Activated T-helper 17 cell treated with anti-CD3 and anti-CD28 coated beads, Interleukin-2, amount 50 U/mL, for 72 hours (primary cell): ENCODE measurements at regions not wholly inside any gene's neighbourhood (a gene's known extent, or its start where the extent isn't known, plus 50 kb on each side); places are given as distances from the start of the nearest gene placed in this dataset.

Experiments
- ATAC-seq: fragments of 150-1000 bp; cut with Tn5 transposase; replicated peaks from 2 replicates; pipeline ENCODE4 v1.10.0; 2021; ENCODE audit warnings: mild to moderate bottlenecking, moderate library complexity
- H3K27ac Mint-ChIP-seq: one replicate; pipeline ENCODE4 v1.8.0; 2022; ENCODE audit warnings: mixed read lengths
- H3K27me3 Mint-ChIP-seq: one replicate; pipeline ENCODE4 v1.8.0; 2022; ENCODE audit warnings: mixed read lengths
- H3K36me3 Mint-ChIP-seq: one replicate; pipeline ENCODE4 v1.8.0; 2022; ENCODE audit warnings: low read depth, mild to moderate bottlenecking, mixed read lengths
- H3K4me1 Mint-ChIP-seq: one replicate; pipeline ENCODE4 v1.8.0; 2022; ENCODE audit warnings: mixed read lengths
- H3K4me3 Mint-ChIP-seq: one replicate; pipeline ENCODE4 v1.8.0; 2022; ENCODE audit warnings: mild to moderate bottlenecking, mixed read lengths
- H3K9me3 Mint-ChIP-seq: one replicate; pipeline ENCODE4 v1.8.0; 2022; ENCODE audit warnings: mixed read lengths

GRCh38 chr3:151024339-151024738 lies 51.8 kb upstream of the CLRN1 start:
- no peak overlapping the region for H3K27ac Mint-ChIP-seq
- H3K36me3 Mint-ChIP-seq, result no peaks in the 10 kb centered on the region
- no peaks in the 10 kb centered on the region for H3K4me1 Mint-ChIP-seq
- no peaks in the 10 kb centered on the region for H3K9me3 Mint-ChIP-seq
- no peak for ATAC-seq
- no peak overlapping the region for H3K4me3 Mint-ChIP-seq
- peaks cover 9% of the 10 kb centered on the region for H3K27me3 Mint-ChIP-seq

GRCh38 chr3:151034303-151034702 lies 51.2 kb upstream of the MED12L start:
- no peaks in the 10 kb centered on the region for H3K27me3 Mint-ChIP-seq

DNA sequence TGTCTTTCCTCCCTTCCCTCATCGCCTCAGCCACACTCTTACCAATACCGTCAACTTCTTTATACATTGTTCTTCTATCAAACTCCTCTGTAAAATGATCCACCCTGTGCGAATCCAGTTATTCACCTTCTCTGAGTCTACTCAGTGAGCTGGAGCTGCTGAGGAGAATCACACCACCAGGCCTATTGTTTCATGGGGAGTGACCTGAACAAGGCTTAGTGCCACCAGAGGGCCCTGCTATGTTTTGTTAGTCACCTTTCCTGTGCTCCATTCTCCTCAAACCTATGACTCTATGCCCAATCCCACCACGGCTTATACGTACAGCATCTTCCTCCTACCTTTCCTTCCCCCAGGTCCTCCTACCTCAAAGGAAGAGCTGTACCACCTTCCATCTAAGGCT lies 50.4 kb upstream of the MED12L start:
- H3K27me3 Mint-ChIP-seq, result no peaks in the 10 kb centered on the region
- H3K4me1 Mint-ChIP-seq, result no peaks in the 10 kb centered on the region
- no peaks in the 10 kb centered on the region for H3K36me3 Mint-ChIP-seq
- H3K9me3 Mint-ChIP-seq, result no peaks in the 10 kb centered on the region
- H3K4me3 Mint-ChIP-seq, result no peak overlapping the region
- H3K27ac Mint-ChIP-seq, result no peak overlapping the region
- no peak for ATAC-seq

More at GRCh38 chr3:151034303-151034702, 51.2 kb upstream of the MED12L start:
- H3K4me1 Mint-ChIP-seq, result no peaks in the 10 kb centered on the region
- H3K9me3 Mint-ChIP-seq, result no peaks in the 10 kb centered on the region
- ATAC-seq, result peak; percentile 28
- H3K4me3 Mint-ChIP-seq, result no peak overlapping the region
- no peaks in the 10 kb centered on the region for H3K36me3 Mint-ChIP-seq
- H3K27ac Mint-ChIP-seq, result no peak overlapping the region
